Naive thymus-derived CD8-positive, alpha-beta T cell (primary cell): ENCODE measurements at regions not wholly inside any gene's neighbourhood (a gene's known extent, or its start where the extent isn't known, plus 50 kb on each side); places are given as distances from the start of the nearest gene placed in this dataset.
"Not testable (repeated sequence)": the region's sequence is repeated elsewhere in the genome, so short reads cannot be mapped to it uniquely, and the experiment has no call there.

ENCODE experiments used
- ATAC-seq, 2 donors: fragments of 150-1000 bp; cut with Tn5 transposase in 1 of 2; sonication (Bioruptor Pico), chemical (Tn5 transposase) in 1 of 2; 1 replicate in 1 of 2; 2 replicates in 1 of 2; pipeline ENCODE4 v1.10.0; 2021; ENCODE audit warnings: mild to moderate bottlenecking in 2 of 2, moderate library complexity in 2 of 2
- POLR2A ChIA-PET: fragments of 350-600 bp; sonication (Branson Sonifier 250); formaldehyde crosslinking; loops from one replicate; lab custom pipeline; 2021; ENCODE audit warnings: antibody characterized with exemption; lab: Charles Lee
- DNase-seq, 10 donors: peaks; one replicate each; pipeline versions ENCODE4 v3.0.0 to v3.0.0-alpha.2; 2020 to 2022
- H3K27ac Mint-ChIP-seq, 10 donors: one replicate each; pipeline ENCODE4 v1.8.0; 2020 to 2022; ENCODE audit warnings: mild to moderate bottlenecking in 10 of 10, mixed read lengths in 10 of 10, moderate library complexity in 4 of 10, inconsistent platforms in 1 of 10
- H3K27me3 Mint-ChIP-seq, 5 donors: one replicate each; pipeline ENCODE4 v1.8.0; 2021 to 2022; ENCODE audit warnings: mixed read lengths in 5 of 5
- H3K36me3 Mint-ChIP-seq, 3 donors: one replicate each; pipeline ENCODE4 v1.8.0; 2020 to 2022; ENCODE audit warnings: mixed read lengths in 3 of 3, mild to moderate bottlenecking in 2 of 3, inconsistent platforms in 1 of 3
- H3K4me1 Mint-ChIP-seq, 4 donors: one replicate each; pipeline ENCODE4 v1.8.0; 2021 to 2022; ENCODE audit warnings: mixed read lengths in 4 of 4
- H3K4me3 Mint-ChIP-seq, 10 donors: one replicate each; pipeline ENCODE4 v1.8.0; 2020 to 2022; ENCODE audit warnings: mild to moderate bottlenecking in 10 of 10, mixed read lengths in 10 of 10, moderate library complexity in 6 of 10, inconsistent platforms in 1 of 10
- H3K9me3 Mint-ChIP-seq, 9 donors: one replicate each; pipeline ENCODE4 v1.8.0; 2020 to 2022; ENCODE audit warnings: mixed read lengths in 9 of 9, mild to moderate bottlenecking in 3 of 9, inconsistent platforms in 1 of 9, moderate library complexity in 1 of 9

GRCh38 chr15:84155792-84156587 is 79.6 kb upstream of the GOLGA6L4 start:
- H3K27me3 Mint-ChIP-seq, result peaks cover 0 to 17% (median 0%) of the 10 kb centered on the region in 5 donors
- H3K9me3 Mint-ChIP-seq, H3K36me3 Mint-ChIP-seq, H3K27ac Mint-ChIP-seq, POLR2A ChIA-PET, H3K4me3 Mint-ChIP-seq, H3K4me1 Mint-ChIP-seq, ATAC-seq, DNase-seq: not testable (repeated sequence)

GRCh38 chr15:84156588-84156840 is 79.1 kb upstream of the GOLGA6L4 start:
- H3K4me3 Mint-ChIP-seq, H3K36me3 Mint-ChIP-seq, ATAC-seq, DNase-seq, H3K27ac Mint-ChIP-seq, POLR2A ChIA-PET, H3K9me3 Mint-ChIP-seq, H3K4me1 Mint-ChIP-seq: not testable (repeated sequence)
- peaks cover 0 to 17% (median 0%) of the 10 kb centered on the region in 5 donors for H3K27me3 Mint-ChIP-seq

GRCh38 chr15:84157056-84157632 is 78.4 kb upstream of the GOLGA6L4 start:
- peak in 1 of 10 donors; percentile 56 for DNase-seq
- H3K4me3 Mint-ChIP-seq, H3K9me3 Mint-ChIP-seq, ATAC-seq, POLR2A ChIA-PET, H3K27ac Mint-ChIP-seq, H3K4me1 Mint-ChIP-seq, H3K36me3 Mint-ChIP-seq: not testable (repeated sequence)
- peaks cover 0 to 17% (median 0%) of the 10 kb centered on the region in 5 donors for H3K27me3 Mint-ChIP-seq

- POLR2A ChIA-PET, DNase-seq, H3K4me1 Mint-ChIP-seq, H3K27ac Mint-ChIP-seq, H3K36me3 Mint-ChIP-seq, H3K4me3 Mint-ChIP-seq, ATAC-seq, H3K9me3 Mint-ChIP-seq: not testable (repeated sequence)
- peaks cover 0 to 17% (median 0%) of the 10 kb centered on the region in 5 donors for H3K27me3 Mint-ChIP-seq
Measured at GRCh38 chr15:84157857-84158256, 77.7 kb upstream of the GOLGA6L4 start.

GRCh38 chr15:84159346-84160269 is 76.0 kb upstream of the GOLGA6L4 start:
- ATAC-seq, H3K27me3 Mint-ChIP-seq, H3K4me1 Mint-ChIP-seq, H3K4me3 Mint-ChIP-seq, H3K36me3 Mint-ChIP-seq, H3K27ac Mint-ChIP-seq, H3K9me3 Mint-ChIP-seq, POLR2A ChIA-PET: not testable (repeated sequence)
- DNase-seq, result peak in 1 of 10 donors; percentile 52

GRCh38 chr15:84164423-84165292 is 70.9 kb upstream of the GOLGA6L4 start:
- H3K27me3 Mint-ChIP-seq, H3K36me3 Mint-ChIP-seq, POLR2A ChIA-PET, H3K27ac Mint-ChIP-seq, DNase-seq, H3K4me1 Mint-ChIP-seq, H3K4me3 Mint-ChIP-seq, ATAC-seq, H3K9me3 Mint-ChIP-seq: not testable (repeated sequence)

GRCh38 chr15:84170029-84170428 is 65.5 kb upstream of the GOLGA6L4 start:
- H3K27ac Mint-ChIP-seq, POLR2A ChIA-PET, H3K9me3 Mint-ChIP-seq, H3K4me3 Mint-ChIP-seq, H3K4me1 Mint-ChIP-seq, H3K36me3 Mint-ChIP-seq, ATAC-seq, DNase-seq, H3K27me3 Mint-ChIP-seq: not testable (repeated sequence)

GRCh38 chr15:84173231-84173610 is 62.4 kb upstream of the GOLGA6L4 start:
- POLR2A ChIA-PET, H3K4me1 Mint-ChIP-seq, H3K27me3 Mint-ChIP-seq, H3K36me3 Mint-ChIP-seq, ATAC-seq, H3K4me3 Mint-ChIP-seq, H3K27ac Mint-ChIP-seq, H3K9me3 Mint-ChIP-seq: not testable (repeated sequence)
- DNase-seq, result peak in 2 of 10 donors; percentile 17 to 23
